ENCODE measurements at regions not wholly inside any gene's neighbourhood (a gene's known extent, or its start where the extent isn't known, plus 50 kb on each side); places are given as distances from the start of the nearest gene placed in this dataset.

GRCh38 chr3:72383883-72384282 is 464.4 kb downstream of the SHQ1 start:
- Mint-ChIP-seq H3K36me3 (ENCODE audit: unreplicated experiment) (no peaks in the 10 kb centered on the region), H3K9me3 (ENCODE audit: unreplicated experiment) (peaks cover 1% of the 10 kb centered on the region), H3K27ac (ENCODE audit: unreplicated experiment) (no peak overlapping the region), H3K4me1 (ENCODE audit: low read depth, unreplicated experiment) (peaks cover 15% of the 10 kb centered on the region), H3K4me3 (ENCODE audit: unreplicated experiment) (no peak overlapping the region), H3K27me3 (ENCODE audit: unreplicated experiment) (no peaks in the 10 kb centered on the region)
- TF ChIP-seq, protein P1, sequence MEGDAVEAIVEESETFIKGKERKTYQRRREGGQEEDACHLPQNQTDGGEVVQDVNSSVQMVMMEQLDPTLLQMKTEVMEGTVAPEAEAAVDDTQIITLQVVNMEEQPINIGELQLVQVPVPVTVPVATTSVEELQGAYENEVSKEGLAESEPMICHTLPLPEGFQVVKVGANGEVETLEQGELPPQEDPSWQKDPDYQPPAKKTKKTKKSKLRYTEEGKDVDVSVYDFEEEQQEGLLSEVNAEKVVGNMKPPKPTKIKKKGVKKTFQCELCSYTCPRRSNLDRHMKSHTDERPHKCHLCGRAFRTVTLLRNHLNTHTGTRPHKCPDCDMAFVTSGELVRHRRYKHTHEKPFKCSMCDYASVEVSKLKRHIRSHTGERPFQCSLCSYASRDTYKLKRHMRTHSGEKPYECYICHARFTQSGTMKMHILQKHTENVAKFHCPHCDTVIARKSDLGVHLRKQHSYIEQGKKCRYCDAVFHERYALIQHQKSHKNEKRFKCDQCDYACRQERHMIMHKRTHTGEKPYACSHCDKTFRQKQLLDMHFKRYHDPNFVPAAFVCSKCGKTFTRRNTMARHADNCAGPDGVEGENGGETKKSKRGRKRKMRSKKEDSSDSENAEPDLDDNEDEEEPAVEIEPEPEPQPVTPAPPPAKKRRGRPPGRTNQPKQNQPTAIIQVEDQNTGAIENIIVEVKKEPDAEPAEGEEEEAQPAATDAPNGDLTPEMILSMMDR (IDR thresholded peaks at IDR 0.05; ENCODE audit: partially characterized antibody, unreplicated experiment): no peak
- DNase-seq: no peak

GRCh38 chr3:72383230-72383629 is 465.0 kb downstream of the SHQ1 start:
- Mint-ChIP-seq H3K4me3 (ENCODE audit: unreplicated experiment) (no peak overlapping the region), H3K27ac (ENCODE audit: unreplicated experiment) (no peak overlapping the region), H3K4me1 (ENCODE audit: low read depth, unreplicated experiment) (peaks cover 19% of the 10 kb centered on the region), H3K27me3 (ENCODE audit: unreplicated experiment) (no peaks in the 10 kb centered on the region), H3K36me3 (ENCODE audit: unreplicated experiment) (no peaks in the 10 kb centered on the region), H3K9me3 (ENCODE audit: unreplicated experiment) (peaks cover 1% of the 10 kb centered on the region)
- TF ChIP-seq, protein P1 (IDR thresholded peaks at IDR 0.05; ENCODE audit: partially characterized antibody, unreplicated experiment): no peak
- DNase-seq: no peak

DNA sequence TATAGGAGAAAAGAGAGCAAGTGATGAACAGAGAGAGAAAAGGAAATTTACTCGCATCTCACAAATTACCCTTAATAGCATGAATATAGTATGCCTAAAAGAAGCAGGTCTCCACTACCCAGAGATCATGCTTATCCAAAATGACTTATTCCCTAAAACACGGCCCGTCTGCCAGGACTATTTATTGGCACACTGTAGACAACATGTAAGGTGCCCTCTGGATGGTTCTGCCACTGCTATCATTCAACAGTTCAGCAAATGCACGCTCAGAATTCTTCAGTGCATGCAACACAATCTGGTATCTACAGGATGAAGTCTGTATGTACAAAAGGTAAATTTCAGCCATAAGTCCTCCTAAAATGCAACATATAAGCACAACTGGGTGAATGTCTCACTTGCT is 465.8 kb downstream of the SHQ1 start:
- TF ChIP-seq, protein P1 (IDR thresholded peaks at IDR 0.05; ENCODE audit: partially characterized antibody, unreplicated experiment): no peak
- Mint-ChIP-seq H3K9me3 (ENCODE audit: unreplicated experiment) (peaks cover 1% of the 10 kb centered on the region), H3K36me3 (ENCODE audit: unreplicated experiment) (no peaks in the 10 kb centered on the region), H3K4me3 (ENCODE audit: unreplicated experiment) (no peak overlapping the region), H3K27me3 (ENCODE audit: unreplicated experiment) (no peaks in the 10 kb centered on the region), H3K27ac (ENCODE audit: unreplicated experiment) (no peak overlapping the region), H3K4me1 (ENCODE audit: low read depth, unreplicated experiment) (peaks cover 18% of the 10 kb centered on the region)
- DNase-seq: no peak

DNA sequence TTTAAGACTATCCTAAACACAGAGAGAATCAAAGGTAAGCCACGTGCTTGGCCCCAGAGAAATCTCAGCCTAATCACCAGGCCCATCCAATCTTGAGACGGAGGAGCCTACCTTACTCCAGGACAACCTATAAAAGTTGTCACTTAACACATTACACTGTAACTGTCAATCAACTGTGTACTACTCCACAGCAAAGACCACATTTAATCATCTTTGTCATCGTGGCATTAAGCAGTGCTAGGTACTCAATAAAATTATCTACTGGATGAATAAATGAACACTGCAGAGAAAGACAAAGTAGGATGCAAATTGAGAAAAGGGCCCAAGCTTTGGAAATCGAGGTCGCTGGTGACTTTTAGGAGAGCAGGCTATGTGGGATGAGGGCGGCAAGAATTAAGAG is 466.7 kb downstream of the SHQ1 start:
- no peaks in the 10 kb centered on the region for H3K27me3 Mint-ChIP-seq (ENCODE audit: unreplicated experiment)
- no peak for DNase-seq
- H3K4me3 Mint-ChIP-seq (ENCODE audit: unreplicated experiment): no peak overlapping the region
- TF ChIP-seq, protein P1 (IDR thresholded peaks at IDR 0.05; ENCODE audit: partially characterized antibody, unreplicated experiment): no peak
- H3K9me3 Mint-ChIP-seq (ENCODE audit: unreplicated experiment): peaks cover 1% of the 10 kb centered on the region
- peaks cover 18% of the 10 kb centered on the region for H3K4me1 Mint-ChIP-seq (ENCODE audit: low read depth, unreplicated experiment)
- H3K36me3 Mint-ChIP-seq (ENCODE audit: unreplicated experiment): no peaks in the 10 kb centered on the region
- no peak overlapping the region for H3K27ac Mint-ChIP-seq (ENCODE audit: unreplicated experiment)

DNA sequence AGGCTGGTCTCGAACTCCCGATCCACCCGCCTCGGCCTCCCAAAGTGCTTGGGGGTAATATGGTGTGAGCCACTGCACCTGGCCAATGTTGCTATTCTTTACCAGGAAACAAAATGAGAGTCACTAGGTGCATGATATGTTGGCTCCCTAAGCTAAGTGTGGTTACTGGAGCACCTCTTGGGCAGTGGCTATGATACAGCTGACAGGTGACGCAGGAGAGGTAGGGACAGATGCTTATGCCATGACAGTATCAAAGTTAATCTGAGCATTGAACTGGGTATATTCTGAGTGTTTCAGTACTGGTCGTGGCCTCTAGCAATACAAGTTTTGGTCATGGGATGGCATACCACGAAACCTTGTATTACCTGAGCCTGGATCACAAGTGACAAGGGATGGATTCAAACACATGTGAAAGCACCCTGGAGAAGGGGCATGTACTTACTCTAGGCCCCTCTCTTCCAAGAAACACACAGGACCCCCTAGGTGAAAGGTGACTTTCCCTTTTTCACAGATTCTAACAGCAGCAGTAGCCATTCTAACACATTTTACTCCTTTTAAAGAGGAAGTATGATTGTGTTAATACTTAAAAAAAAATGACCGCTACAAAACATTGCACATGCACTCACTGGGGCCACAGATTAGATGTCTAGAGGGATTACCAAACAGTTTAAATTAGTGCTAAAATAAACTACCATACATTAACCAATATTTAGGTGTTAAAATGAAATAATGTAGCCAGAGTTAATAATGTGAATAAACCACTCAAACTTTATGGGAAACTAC is 467.3 kb downstream of the SHQ1 start:
- H3K36me3 Mint-ChIP-seq (ENCODE audit: unreplicated experiment): no peaks in the 10 kb centered on the region
- H3K4me3 Mint-ChIP-seq (ENCODE audit: unreplicated experiment): no peak overlapping the region

More for the DNA sequence above, 467.3 kb downstream of the SHQ1 start:
- peaks cover 1% of the 10 kb centered on the region for H3K9me3 Mint-ChIP-seq (ENCODE audit: unreplicated experiment)
- no peaks in the 10 kb centered on the region for H3K27me3 Mint-ChIP-seq (ENCODE audit: unreplicated experiment)
- peaks cover 18% of the 10 kb centered on the region for H3K4me1 Mint-ChIP-seq (ENCODE audit: low read depth, unreplicated experiment)
- no peak for DNase-seq
- TF ChIP-seq, protein P1 (IDR thresholded peaks at IDR 0.05; ENCODE audit: partially characterized antibody, unreplicated experiment): no peak
- H3K27ac Mint-ChIP-seq (ENCODE audit: unreplicated experiment): no peak overlapping the region

Measured in glutamatergic neuron (in vitro differentiated cells).